Stimulated activated CD8-positive, alpha-beta memory T cell treated with anti-CD3 and anti-CD28 coated beads, Interleukin-15, amount 100 ng/mL, for 1 hour (primary cell): ENCODE measurements at regions not wholly inside any gene's neighbourhood (a gene's known extent, or its start where the extent isn't known, plus 50 kb on each side); places are given as distances from the start of the nearest gene placed in this dataset.

ENCODE experiments used
- DNase-seq: peaks from one replicate; pipeline ENCODE4 v3.0.0-alpha.2; 2020; ENCODE audit warnings: low read depth

DNA sequence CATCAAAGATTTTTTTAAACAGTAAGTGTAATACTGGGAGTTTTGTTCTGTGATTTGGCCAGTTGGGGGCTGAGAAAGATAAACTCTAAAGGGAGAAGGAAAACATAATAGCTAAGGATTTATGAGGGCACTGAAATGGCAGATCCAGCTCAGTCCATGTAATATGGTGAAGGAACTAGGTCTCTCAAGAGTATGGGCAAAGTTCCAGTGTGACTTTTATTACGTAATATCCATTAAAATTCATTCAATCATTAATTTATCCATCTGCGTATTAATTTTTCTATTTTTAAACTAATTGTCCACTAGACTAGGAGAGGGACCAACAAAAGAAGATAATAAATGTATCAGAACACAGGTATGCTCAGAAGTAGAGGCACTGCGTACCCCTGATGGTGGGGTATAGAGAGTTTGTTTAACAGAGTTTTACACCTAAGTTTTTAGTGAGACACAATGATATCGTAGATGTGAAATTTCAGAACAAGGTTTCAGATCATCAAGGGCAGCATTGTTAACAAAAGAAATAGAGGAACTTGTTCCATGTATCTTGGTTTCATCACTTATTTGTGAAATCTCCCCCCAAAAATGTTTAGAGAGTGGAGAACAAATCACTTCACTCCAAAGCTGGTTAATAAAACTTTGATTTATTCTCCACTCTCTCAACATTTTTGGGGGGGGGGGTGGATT lies 351.1 kb downstream of the GRXCR1 start:
- no peak for DNase-seq

DNA sequence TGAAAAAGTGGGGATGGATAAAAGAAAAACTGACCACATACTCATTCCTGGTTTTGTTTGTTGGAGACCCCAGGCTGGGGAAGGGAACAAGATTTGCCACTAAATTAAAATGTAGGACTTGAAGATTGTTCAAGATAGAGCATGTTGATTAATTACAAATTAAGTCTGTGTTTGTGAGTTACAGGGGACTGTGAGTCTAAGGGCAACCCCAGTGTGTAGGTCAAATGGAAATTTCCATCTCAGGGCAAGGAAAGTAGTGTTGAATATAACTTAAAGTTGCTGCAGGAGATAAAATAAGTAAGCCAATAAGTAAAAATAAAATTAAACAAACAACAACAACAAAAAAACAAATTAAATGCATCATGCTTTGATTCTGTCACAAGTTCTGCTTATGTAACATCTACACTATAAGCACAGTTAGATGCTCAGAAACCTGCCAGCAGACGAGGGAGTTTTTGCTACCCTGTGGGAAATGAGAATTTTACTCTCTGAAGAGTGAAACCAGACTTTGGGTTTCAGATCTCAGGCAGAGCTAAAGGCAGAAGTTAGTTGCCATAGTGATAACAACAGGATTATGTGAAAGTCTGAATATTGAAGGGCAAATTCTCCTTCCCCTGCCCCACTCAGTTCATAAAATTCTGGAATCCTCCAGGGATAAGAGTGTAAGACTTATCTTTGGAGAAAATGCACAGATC lies 352.3 kb downstream of the GRXCR1 start:
- no peak for DNase-seq

DNA sequence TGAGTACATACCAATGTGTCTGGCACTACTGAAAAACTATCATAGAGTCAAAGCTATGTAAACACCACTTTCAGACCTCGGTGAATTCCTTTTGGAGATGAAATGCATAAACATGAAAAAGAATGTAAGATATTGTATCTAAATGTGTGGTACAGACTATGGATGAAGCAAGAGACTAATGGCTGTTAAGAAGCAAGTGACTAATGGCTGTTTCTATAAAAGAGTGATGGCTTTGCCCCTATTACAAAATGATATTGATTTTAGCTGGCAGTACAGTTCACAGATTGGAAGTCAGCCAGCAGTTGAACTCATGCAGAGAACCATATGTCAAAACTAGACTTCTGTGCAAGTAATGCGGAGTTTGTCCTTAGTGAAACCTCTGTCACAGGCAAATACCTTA lies 359.3 kb downstream of the GRXCR1 start:
- DNase-seq = no peak

DNA sequence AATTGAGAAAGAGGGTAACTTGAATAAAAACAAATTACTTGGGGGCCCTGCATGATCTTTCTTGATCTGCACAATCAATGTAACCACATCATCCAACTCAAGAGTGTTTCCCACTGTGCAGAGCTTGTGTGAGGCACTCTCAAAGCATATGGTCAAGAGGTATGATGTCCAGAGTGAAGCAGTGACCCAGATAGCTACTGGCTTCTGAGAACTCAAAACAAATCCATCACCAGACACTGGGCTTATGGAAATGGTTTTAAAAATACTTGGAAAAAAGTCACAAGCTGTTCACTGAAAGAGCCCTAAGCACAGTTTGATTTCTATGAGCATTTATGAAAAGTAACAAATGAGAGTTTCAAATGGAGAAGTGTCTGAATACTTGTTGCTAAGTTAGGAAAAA lies 361.0 kb downstream of the GRXCR1 start:
- DNase-seq = no peak

DNA sequence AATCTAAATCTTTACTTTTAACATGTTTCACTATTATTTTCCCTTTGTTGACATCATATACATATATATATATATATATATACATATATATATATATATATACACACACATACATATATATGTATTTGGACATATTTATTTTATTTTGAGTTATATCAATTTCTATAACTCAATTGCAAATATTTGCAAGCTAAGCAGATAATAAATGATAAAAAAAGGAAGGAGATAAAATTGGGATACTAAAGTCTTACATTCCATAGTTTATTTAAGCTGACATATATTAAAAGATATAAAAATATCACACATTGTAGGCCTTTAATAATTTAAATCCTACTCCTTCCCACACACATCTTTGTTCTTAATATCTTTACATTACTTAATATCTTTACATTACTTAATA lies 372.2 kb downstream of the GRXCR1 start:
- DNase-seq = no peak

DNA sequence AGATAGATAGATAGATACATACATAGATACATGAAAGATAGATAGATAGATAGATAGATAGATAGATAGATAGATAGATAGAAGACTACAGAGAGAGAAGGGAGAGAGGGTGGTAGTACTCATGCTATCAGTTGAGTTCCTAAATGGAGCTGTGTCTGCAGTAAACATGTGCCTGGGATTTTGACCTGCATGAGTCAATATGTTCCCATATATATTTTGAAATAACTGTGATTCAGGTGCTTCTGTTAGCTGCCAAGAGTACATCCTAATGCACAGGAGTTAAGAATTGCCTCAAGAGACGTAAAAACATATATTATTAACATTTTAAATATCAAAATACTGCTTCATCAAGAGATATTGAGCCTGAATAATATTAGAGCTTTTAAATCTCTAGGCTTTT lies 379.4 kb downstream of the GRXCR1 start:
- no peak for DNase-seq

DNA sequence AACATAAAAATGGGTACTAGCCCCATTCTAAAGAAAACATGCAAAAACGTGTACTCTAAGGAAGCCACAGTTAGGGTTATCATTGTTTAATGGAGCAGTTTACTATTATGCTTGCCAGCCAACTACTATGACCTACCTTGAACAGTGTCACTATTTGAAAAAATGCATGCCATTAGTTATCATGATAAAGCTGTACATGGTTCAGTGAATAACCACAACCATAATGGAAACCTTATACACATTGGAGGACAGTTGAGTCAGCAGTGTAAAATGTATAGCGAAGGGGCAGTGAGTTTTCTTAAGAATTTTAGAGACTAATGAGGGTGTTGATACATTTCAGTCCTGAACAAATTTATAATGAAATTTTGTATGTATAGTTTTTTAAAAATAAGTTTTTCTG lies 381.9 kb downstream of the GRXCR1 start:
- no peak for DNase-seq

DNA sequence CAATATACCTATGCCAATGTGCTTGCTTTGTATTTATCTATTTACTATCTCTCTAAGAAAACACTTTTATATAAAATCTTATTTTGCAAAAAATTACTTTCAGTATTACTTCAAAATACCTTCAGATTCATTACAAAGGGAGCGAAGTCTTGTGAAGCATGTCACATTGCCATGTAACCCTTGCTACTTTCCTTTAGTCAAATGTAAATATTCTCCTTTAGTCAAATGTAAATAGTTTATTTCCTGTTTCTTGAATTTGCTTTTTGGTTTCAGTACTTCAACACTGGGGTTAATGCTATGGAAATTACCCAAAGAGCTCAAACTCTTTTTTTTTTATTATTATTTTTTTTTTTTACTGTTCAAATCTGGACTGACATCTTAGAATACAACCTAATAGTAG lies 383.3 kb downstream of the GRXCR1 start:
- DNase-seq = no peak

DNA sequence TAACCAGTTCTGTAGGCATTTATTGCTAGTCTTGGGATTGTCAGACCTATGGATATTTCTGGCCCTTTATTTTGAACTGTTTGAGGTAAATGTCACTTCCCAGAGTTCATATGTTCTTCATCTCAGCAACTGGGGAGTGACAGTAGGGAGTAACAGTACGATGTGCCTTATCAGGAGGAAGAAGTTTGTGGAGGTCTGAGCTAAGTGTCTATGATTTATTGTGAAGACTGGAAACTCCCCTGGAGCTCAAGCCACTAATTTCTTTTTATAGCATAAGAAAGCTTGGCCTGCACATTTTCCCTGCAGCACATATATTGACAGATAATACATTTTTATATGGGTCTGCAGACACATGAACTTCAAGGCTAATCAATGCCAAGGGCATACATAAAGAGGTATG lies 383.8 kb downstream of the GRXCR1 start:
- DNase-seq = no peak

DNA sequence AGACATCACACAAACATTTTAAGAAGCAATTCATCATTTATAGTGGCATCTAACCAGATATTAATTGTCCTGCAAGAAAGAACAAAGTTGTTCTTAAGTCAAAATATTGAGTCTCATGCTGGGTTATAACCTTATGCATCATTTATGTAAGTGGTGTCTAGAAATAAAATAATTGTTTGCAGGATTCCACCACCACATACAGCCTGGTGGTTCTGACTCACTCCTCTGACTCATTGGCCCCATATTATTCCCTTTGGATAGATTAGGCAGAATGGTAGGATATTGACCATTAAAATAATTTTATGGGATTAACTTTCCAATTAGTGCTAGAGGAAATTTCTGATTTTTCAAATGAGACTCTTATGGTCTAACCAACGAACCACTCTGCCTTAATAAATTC lies 384.5 kb downstream of the GRXCR1 start:
- no peak for DNase-seq

DNA sequence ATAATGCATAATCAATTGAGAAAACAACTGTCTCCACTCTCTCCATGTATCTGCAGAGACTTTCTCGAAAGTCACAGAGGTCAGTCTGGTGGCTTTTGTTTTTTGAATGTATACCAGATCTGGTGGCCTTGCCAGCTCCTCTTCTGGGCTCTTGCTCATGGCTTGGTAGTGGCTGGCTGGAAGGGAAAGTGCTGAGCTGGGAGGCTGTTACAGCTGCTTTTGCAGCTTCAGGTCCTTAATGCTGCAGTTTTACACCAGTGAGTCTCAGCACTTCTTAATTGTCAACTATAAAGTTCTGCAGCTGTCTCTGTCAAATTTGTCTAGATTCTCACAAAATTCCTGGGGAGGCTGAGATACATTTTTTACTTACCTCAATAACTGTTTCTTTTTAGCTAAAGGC lies 390.0 kb downstream of the GRXCR1 start:
- DNase-seq = no peak

DNA sequence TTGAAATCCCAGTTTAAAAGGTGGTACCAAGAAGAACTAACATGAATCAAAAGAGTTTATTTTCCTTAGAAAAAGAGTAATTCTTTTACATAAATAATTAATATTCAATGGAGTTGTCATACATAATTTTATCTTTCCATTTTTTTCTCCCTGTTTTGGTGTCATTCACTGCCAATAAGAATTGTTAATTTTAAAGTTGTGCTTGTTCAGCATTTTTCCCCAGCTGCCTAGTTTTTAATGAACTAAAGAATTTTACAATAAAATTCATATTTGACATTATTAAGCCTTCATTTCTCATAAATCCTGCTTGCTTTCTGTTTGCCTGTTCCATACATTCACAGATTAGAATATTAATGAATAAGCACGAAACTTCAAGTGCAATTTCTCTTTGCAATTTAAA lies 393.6 kb downstream of the GRXCR1 start:
- DNase-seq = no peak

DNA sequence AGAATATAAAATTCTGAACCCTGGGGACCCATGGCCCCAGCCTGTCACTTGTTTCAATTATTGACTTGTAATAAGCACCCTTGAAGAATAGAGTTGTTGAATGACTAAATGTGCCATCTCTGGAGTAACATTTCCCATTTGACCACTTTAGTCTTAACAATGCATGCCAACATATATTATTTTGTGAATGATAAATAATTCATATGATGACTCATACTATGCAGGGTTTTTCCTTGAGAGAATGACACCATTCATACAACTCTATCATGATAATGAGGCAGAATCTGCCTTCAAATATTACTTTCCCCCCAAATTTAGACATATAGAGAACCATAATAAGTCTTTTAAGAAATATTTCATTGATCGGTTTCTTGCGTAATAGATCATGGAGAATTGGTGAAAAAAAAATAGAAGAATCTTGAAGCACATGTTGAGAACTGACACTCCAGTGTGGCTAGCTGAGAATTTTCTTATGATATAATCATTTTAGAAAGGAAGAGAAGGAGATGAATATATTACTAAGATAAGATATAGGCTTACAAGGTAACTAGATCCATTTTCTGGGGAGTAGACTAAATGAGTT lies 404.5 kb downstream of the GRXCR1 start:
- DNase-seq = no peak

DNA sequence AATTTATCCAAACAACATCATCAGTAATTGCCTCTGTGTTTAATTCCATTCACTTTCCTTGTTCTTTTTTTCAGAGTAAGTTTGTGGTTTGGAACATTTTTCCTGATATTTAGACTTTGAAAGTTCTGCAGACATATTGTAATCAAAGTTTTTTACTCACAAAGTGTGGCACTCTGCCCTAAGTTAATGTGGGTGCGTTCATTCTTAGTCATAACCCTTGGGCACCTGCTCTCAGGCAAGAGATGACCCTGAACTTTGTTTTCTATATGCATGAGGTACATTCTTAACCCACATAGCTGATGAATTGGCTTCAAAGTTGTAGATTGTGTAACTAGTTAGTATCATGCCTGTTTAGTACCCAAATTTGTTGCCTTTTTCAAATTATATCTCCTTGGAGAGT lies 424.3 kb downstream of the GRXCR1 start:
- no peak for DNase-seq

DNA sequence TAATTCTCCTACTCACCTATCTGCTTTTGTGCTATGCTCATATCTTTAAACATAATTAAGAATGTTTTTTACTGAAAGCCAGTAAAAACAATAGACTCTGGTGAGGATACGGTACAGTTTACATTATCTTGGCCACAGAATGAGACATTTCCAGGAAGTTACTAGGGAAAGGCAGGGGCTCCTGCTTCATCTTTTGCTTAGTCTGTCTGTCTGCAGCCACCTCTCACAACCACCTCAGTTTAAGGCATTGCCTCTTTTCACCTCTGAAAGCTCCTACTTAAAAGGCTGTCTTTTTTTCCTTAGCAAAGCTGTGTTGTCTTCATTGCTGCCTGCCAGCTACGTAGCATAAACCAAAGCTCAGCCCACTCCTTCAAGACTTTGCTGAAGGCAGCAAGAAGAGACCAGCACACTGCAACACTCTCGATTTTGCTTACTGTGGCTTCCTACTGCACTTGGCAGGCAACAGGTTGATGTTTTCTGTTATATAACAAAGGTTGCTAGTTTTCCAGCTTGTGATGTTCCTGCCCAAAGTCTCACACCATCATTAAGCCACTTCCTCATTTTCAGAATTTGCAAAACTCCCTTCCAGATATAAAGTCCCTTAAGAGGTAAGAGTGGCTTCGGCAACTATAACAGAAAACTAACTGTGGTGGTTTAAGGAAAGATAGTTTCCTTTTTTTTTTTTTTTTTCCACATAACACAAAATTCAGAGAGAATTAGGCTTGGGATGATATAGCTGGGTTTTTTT lies 432.9 kb downstream of the GRXCR1 start:
- DNase-seq = no peak

DNA sequence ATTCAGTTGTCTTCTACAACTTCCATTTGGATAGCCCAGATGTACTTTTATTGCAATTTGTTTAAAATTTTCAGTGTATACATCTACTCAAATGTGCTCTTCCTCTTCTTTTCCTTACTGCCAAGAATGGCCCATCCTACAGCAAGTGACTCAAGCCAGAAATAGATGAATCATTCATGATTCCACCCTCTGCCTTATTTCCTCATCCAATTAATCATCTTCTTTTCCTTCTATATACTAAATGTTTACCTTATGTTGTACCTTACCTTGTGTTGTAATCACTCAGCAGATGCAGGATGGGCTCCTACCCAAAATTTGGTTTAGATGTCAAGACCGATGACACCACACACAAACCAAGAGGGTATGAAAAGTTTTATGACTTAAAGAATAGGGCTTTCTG lies 437.8 kb downstream of the GRXCR1 start:
- no peak for DNase-seq

DNA sequence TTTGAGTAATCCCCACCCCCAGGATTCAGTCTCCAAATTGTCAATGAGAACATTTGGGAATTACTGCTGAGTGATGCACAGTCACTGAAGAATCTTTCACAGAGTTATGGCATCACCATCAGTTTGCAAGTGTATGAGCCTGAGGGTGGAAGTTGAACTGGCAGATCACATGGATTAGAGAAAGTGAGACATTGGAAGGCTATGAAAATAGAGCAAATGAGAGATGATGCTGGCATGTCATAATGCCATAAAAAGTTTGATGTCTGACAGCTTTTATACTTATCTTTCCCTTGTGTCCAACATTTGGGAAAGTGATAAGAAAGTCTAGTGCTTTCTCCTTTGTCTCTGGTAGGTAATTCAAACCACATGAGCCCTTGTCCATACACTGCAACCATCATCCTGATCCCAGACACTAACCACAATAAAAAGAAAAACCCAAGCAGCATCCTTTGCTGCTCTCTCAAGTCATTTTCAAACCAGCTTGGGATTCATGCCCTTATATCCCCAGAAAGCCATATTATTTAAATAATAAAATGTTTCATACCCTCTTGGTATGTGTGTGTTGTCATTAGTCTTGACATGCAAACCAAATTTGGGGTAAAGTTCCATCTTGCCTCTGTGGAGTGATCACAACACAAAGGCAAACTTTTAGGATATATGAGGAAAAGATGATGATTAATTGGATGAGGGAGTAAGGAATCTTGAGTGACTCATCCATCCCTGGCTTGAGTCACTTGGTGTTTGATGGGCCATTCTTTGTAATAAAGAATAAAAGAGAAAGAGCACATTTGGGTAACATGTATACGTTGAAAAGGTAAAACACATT lies 438.9 kb downstream of the GRXCR1 start:
- no peak for DNase-seq

DNA sequence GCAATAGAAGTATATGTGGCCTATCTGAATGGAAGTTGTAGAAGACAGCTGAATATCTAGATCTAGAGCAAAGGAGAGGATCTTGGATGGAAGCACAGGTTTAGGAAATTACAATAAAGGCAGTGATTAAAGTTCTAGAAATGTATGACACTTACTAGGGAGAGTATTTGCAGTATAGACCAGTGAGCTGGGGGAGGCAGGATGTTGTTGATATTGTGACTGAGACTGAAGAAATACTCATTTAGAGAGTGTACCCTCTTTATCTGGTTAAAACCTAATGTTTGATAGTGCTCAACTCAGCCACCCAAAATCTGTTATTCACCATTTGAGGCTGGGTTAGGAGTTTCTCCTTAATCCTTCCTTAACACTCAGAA lies 439.5 kb downstream of the GRXCR1 start:
- no peak for DNase-seq

DNA sequence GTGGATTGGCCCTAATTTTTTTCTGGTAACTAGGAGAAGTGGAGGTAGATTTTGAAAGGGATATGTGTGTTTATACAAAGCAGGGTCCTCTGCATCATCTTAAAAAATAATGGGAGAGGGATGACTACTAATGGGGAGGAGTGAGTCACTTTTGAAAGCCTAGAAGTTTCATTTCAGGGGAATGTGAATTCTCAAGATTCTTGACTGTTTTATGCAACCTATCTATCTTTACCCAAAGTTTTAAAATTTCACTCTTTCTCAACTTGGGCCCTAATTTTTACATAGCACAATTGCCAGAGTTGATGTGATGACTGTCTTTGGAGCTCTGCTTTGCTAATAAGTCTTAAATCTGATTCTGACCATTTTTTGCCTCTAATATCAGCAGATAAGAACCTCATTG lies 445.2 kb downstream of the GRXCR1 start:
- no peak for DNase-seq

DNA sequence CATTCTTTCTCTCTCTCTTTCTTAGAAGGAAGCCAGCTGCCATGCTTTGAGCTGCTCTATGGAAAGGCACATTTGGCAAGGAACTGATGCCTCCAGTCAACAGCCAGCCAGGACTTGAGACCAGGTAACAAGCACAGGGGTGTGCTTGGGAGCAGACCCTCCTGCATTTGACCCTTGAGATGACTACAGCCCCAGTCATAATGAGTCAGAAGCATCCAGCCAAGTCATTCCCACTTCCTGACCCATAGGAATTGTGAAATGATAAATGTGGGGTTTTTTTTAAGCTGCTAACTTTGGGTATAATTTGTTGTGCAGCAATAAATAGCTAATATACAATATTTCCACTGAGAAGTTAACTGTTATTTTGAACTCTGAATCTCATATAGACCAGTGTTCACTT lies 446.9 kb downstream of the GRXCR1 start:
- no peak for DNase-seq

DNA sequence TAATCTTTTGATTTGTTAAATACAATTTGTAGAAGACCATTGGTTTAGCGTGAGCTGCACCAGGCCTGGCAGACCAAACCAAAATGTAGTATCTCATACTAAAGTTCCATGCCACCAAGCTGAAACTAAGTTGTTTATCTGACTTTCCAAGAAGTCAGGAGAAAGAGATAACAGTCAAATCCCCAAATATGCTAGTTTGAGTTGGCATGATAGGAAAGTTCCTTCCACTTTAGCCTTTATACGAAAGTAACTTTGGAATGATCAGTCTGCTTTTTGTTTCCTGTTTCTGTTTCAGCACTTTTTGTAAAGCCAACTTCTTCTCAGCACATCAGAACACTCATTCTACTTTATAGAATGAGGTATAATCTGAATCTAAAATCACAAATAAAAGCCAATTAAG lies 449.2 kb downstream of the GRXCR1 start:
- no peak for DNase-seq

DNA sequence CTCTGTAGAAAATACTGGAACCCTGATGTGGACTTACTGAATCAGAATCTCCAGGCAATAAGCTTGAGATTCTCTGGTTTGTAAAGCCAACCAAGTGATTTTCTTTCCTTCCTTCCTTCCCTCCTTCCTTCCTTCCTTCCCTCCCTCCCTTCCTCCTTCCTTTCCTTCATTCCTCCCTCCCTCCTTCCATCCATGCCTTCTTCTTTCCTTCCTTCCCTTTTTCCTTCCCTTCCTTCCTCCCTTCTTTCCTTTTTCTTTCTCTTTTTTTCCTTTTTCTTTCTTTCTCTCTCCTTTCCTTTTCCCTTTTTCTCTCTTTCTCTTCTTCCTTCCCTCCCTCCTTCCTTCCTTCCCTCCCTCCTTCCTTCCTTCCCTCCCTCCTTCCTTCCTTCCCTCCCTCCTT lies 450.8 kb downstream of the GRXCR1 start:
- DNase-seq = no peak
